GM18505 (cell line): ENCODE measurements at regions not wholly inside any gene's neighbourhood (a gene's known extent, or its start where the extent isn't known, plus 50 kb on each side); places are given as distances from the start of the nearest gene placed in this dataset.
"Not testable (repeated sequence)": the region's sequence is repeated elsewhere in the genome, so short reads cannot be mapped to it uniquely, and the experiment has no call there.

Source experiments
- ATAC-seq: cut with Tn5 transposase; IDR thresholded peaks from one replicate; pipeline ENCODE4 v1.9.1; 2021; ENCODE audit not compliant: unreplicated experiment

DNA sequence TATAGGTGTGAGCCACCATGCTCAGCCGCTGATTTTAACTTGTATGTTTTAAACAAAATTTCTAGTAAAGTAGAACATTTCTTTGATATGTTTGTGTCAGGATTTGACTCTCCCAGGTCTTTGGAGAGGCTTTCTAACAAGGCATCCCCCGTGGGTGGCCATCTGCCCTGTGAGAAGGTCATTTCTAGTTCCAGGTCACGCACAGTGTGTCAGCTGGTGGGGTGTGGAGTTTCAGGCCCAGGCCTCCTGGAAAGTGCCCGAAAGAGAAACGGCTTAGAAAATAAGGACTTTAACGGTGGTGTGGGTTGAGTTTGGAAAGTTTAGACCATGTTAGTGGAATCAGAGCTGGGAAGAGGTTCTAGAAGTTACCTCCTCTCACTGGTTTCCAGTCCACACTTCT, 61.0 kb downstream of the SPDYE17 start:
- ATAC-seq = not testable (repeated sequence)

DNA sequence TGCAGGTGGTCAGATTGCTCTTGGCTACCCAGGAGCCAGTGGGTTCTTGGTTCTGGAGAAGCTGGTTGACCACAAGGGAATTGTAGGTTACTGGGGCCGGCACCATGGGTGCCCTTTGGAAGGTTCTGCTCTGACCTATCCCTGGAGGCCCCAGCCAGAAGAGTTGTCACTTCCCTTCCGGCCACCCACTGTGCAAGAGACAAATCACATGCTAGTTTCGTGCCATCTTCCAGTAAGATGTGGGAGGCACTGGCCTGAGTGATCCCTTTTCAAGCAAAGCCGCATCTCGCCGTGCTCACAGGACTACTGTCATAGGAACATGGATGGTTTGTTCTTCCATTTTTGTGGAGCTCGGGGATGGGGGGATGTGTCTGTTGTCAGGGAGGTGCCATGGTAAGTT, 62.3 kb downstream of the SPDYE17 start:
- ATAC-seq = not testable (repeated sequence)

DNA sequence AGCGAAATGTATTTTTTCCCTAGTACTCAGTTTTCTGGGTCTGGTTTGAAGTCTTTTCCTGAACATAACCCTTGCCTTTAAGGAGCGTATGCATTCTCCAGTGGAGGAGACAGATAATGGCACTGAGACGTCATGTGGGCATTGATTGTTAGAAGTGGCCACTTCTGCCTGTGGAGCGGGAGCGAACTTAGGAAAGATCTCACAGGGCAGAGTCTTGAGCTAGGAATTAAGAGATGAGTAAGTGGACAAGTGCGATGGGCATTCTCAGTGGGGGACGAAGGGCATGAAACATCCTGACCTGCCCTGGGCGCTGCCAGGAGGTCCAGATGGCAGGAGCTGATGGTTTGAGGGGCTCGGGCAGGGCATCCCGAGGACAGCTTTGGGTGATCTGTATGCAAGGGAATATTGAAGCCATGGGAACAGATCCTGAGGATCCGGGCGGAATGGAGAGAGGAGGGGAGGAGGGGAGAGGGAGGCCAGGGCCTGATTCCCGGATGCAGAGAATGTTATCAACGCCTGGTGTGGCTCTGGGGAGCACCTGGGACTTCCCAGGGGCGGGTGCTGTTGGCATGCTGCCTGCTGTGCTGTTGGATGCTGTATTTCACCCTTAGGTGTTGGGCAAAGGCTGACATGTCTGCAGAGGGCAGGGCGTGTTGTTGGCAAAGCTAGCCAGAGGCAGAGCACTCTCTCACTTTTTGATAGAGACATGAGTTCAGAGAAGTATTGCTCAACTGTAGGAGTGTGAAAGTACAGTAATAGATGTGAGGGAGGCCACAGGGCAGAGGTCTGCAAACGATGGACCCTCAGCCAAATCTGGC, 66.2 kb downstream of the SPDYE17 start:
- not testable (repeated sequence) for ATAC-seq

DNA sequence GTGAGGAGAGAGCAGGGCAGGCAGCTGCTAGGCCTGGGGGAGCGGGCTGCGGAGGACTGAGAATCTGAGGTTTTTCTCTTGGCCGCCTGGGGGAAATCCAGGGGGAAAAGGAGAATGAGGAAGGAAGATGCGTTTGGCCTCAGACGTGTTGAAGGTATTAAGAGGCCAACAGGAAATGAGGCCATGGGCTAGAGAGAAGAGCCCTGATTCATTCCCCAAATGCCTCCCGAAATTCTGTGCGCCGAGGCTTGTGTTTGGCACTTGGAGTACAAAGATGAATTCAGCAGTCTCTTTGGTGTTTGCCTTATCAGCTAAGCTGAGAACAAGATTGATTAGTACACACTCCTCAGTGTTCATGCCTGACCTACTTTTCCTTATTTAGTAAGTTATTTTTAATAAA, 68.1 kb downstream of the SPDYE17 start:
- ATAC-seq = not testable (repeated sequence)

DNA sequence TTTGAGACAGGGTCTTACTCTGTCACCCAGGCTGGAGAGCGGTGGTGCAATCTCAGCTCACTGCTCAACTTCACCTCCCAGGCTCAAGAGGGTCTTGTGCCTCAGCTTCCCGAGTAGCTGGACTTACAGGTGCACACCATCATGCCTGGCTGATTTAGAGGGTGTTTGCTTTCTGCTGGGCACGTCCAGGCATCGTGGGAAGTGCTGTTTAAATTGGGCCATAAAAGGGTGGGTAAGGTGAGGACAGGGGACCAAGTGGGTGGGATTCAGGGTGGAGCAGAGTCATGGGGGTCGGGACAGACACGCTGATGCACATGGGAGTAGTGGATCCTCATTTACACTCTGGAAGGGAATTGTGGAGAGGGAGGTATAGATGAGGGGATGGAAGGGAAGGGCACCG, 69.1 kb downstream of the SPDYE17 start:
- not testable (repeated sequence) for ATAC-seq

DNA sequence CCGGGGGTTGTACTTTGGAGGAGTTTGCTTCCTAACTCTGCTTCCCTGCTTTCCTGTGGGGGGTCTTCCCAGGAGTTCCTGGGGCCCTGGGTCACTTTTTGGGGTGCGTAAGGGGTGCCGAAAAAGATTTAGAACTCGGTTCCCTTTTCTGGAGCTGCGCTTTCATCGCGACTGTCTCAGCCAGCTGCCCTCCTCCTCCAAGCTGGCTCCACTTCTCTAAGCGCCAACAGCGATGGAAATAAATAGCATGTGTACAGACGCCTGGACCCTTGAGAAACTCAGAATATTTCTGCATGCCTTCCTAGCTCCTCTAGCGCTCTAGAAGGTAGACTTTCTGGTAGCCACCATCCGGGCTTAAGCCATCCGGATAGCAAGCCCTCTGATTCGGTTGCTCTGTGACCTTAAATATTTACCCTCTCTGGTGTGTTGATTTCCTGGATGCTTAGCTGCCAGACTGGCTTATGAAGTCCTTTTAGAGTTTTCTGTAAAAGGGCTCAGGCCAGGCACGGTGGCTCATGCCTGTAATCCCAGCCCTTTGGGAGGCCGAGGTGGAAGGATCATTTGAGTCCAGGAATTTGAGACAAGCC, 71.7 kb downstream of the SPDYE17 start:
- ATAC-seq = not testable (repeated sequence)

DNA sequence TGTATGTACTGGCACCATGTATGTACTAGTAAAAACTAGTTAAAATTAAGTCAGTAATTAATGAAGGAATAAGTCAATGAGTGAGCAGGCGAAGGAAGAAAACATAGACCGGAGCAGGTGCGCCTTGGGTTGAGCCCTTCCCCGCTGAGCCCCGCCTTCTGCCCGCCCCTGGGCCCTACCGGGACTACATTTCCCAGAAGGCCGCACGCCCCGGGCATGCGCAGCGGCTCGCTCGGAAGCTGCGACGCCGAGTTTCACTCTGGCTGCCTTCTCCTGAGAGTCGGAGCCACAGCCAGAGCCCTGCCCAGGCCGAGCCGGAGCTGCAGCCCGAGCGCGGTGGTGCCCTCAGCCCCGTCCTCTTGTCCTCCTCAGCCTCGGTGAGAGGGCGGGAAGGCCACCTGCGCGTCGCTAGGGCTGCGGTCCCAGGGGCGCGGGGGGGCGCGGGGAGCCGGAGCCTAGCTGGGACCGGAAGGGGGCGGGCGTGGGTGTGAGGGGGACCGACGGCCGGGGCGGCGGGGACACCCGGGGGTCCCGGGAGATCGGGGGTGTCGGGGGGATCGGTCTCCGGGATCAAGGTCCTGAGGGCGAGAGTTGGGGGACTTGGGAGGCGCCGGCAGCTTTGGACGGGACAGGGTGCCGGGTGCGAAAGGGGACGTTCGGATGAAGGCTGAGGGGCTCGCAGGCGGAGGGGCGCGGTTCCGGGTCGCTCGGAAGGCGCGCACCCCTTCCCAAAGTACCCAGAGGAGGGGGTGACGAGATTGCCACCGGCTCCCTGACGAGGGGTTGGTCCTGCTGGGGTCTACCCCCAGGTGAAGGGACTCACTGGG, 72.4 kb downstream of the SPDYE17 start:
- ATAC-seq = peak; percentile 97

DNA sequence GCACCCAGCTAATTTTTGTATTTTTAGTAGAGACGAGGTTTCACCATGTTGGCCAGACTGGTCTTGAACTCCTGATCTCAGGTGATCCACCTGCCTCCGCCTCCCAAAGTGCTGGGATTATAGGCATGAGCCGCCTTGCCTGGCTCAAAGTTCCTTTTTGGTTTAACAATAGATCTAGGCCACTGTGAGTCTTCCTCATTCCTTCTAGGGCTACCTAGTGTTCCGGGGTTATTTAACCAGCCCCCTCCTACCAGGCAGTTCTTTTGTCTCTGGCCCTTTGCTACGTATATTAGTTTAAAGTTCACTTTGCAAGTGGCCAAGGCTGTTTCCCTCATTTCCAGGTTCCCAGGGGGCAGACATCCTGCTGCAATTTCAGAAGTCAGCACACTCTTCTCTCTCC, 75.6 kb downstream of the SPDYE17 start:
- ATAC-seq = not testable (repeated sequence)

DNA sequence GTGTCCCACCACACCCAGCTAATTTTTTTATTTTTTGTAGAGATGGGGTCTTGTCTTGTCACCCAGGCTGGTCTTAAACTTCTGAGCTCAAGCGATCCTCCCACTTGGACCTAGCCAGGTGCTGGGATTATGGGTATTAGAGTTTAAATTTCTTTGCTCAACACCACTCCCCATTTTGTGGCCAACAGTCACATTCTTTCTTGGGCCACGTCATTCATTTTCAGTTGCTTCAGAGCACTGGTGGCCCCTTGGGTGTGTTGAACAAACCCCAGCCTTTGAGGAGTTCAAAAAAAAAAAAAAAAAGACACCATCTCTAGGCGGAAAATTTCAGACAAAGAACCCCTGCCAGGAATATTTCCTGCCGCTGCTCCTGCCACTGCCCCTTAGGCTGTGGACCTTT, 77.0 kb downstream of the SPDYE17 start:
- not testable (repeated sequence) for ATAC-seq

DNA sequence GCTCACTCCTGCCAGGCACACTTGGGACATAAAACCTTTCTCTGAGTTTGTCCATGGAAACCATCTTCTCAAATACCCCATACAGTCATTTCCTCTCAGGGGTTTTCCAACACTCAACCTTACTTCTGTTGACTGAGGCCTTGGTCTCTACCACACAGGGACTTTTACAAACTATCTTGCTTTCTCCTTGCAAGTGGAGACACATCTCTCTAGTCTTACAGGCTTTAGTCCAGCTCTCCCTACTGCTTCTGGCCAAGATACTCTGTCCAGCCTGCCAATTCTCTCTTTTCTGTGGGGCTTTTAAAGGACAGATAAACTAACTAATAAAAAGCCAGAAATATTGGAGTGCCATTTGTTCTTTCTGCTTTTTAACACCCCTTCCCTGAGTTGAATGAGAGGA, 87.6 kb downstream of the SPDYE17 start:
- ATAC-seq = not testable (repeated sequence)

DNA sequence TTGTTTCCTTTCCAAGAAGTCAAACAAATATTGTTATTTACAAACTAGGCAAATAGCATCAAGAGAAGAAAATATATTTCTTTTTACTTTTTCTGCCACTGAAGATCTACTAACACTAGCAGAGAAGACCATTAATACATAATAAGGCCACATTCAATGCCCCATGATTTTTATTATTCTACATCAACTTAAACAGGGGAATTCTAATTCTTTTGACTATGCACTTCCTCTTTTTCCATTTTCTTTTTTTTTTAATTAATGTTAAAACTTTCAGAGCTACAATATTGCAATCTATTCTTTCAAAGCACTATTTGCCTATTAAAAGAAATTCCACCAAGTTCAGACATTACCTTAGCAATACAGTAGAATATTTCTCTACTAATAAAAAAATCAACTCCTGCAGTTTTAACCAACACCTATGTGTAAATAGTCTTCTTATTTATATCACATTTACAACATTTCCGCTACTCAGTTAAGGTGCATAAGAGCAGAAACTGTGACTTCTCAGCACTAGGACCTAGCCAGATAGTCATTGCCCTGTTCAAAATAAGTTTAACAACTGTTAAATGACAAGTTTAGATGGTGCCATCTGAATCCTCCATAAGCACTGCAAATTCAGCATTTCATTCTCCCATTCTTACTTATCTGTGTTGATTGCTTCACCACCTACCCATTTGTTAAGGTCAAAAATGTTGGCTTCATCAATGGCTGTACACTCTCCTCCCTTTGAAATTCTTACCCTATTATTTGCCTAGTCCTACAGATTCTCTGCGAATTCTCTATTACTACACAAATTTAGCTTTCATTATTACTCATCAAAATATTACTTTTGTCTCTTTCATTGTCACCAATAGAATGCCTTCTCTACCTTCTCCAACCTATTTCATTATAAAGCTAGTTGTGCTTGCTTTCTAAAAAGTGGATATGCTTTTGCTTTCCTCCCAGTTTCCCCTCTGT, 90.1 kb downstream of the SPDYE17 start:
- ATAC-seq = peak; percentile 54

DNA sequence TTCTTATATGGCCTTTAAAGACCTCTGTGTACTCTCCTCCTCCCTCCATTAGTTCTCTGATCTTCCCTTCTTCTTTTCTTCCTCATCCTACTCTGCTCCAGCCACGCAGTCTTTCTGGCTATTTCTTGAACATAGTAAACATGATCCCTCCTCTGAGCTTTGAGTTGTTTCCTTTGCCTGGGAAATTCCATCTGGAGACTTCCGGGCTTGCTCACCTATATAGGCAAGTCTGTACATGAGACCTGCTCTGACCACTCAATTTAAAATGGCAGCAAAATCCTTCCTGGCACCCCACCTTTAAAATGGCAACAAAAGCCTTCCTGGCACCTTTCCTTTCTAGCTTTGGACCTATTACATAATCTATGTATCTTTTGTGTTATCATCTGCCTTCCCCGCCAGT, 94.4 kb downstream of the SPDYE17 start:
- ATAC-seq = not testable (repeated sequence)

DNA sequence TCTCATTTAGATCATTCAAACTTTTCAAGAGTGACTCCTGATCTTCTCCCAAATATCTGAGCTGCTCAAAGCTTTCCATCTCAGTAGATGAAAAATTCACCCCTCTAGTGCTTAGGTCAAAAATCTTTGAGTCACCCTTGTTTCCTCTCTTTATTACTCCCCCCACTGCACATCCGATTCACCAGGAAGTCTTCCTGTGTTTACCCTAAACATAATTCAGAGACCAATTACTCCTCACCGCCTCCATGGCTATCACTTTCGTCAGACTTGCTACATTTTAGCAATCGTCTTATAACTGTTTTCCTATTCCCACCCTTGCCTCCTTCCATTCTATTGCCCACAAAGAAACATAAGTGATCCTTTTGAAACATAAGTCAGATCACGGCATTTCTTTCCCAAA, 94.8 kb downstream of the SPDYE17 start:
- ATAC-seq = not testable (repeated sequence)

DNA sequence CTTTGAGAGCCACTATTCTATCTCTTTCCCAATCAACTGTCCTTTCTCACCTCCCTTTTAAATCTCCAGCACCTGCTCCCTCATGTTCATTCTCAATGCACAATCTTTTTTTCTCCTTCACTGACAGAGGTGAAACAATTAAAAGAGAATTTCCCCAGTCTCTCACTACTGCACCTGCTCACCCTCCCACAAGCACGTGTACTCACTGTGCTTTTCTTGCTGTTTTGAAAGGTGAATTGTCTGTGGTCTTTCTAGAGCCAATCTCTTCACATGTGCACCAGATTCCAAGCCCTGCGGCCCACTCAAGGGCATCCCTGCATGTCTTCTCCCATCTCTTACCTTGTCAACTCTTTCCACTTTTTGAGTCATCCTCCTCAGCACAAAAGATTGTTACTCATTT, 95.8 kb downstream of the SPDYE17 start:
- not testable (repeated sequence) for ATAC-seq

DNA sequence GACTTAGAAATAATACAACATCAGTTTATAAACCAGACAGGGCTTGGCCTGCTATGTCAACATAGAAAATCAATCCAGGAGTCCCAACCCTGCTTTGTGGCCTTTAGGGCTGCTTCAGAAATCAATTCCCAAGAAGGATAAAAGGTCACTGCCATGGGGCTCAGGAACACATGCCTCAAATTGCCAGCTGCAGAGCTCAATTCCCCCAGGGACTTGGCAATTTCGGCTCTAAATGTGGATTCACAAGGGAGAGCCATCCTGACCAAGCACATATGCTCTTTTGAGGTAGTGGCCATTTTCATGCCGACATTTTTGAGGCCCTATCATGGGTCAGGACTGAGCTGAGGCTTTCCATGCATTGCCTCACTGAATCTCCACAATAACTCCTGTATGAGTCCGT, 97.5 kb downstream of the SPDYE17 start:
- not testable (repeated sequence) for ATAC-seq

DNA sequence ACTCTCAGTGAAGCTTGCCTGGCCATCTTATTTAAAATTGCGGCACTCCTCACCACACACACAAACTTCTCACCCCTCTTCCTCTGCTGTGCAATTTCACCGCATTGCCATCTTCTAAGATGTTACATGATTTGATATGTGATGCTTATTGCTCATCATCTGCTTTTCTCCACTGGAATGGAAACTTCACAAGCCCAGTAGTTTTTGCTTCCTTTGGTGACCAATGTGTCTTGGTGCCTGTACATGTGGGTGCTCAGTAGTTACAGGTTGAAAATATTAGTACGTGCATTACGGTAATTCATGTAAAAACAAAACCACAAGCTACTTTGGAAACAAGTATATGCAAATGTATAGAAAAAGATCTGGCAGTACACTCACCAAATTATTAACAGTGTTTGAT, 99.2 kb downstream of the SPDYE17 start:
- ATAC-seq = peak; percentile 63

DNA sequence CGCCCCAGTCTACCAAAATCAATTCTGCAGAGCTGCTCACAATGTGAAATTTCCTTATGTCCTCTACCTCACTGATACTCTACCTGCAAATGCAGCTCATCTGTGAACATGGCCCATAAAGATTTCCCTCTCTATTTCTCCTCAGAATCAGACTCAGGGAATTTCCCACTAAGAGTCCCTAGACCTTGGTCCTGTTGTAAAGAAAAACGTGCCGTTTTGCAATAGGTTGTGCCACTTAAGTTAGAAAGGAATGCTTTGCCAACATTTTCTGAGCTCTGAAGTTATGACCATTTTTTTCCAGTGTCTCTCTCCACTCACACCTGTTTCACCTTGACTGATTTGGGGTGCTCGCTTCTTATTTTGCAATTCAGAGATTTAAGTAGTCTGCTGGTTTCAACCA, 100.7 kb downstream of the SPDYE17 start:
- ATAC-seq = not testable (repeated sequence)

DNA sequence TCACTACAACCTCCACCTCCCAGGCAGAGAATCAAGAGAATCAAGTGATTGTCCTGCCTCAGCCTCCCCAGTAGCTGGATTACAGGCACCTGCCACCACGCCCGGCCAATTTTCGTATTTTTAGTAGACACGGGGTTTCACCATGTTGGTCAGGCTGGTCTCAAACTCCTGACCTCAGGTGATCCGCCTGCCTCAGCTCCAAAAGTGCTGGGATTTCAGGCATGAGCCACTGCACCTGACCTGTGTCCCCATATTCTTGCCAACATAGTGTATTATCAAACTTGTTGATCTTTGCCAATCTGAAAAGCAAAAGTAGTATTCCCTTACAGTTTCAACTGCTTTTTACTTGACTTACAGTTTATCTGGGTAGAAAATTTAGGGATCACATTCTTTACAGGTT, 101.7 kb downstream of the SPDYE17 start:
- not testable (repeated sequence) for ATAC-seq

DNA sequence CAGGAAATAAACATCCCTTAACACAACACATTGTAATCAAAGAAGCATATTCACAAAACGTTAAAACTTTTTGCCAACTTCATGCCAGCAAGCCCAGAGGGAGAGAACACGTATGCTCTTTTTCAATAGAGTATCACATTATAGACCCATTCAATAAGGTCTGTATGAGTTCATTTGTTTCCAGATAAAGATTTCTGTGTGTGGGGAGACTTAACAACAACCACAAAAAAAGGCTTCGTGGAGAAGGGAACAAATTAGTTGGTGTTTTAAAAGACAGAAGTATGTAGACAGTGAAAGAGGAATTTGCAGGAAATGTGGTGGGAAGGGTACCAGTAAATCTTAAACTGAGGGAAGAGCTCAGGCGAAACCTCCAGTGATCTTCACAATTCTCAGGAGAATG, 103.4 kb downstream of the SPDYE17 start:
- ATAC-seq = not testable (repeated sequence)

DNA sequence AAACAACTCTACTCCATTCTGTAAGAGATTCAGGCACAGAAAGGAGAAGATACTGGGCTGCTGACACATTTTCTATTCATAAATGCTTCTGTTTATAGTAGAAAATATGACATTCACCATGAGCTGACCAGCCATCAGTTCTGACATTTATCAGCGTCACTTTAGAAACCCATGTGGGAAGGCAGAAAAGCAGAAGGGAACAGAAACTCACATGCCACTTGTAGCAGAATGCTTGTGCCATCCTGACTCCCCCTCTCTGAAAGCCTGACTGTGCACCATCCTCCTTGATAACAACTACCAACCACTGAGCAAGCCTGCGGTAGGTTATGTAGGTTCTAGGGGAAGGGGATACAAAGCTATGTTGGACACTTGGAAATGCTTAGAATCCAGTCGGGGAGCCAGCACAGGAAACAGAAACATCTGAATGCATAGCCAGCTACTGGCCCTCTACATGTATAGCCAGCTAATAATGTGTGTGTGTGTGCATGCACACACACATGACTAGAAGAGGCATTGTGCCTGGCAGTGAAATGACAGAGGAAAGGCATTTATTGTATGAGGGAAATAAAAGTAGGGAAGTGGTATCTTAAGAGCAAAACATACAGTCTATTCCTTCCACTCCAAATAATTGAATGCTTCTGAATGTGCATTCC, 104.3 kb downstream of the SPDYE17 start:
- ATAC-seq = not testable (repeated sequence)
